Cardiac muscle cell (in vitro differentiated cells and primary cell): ENCODE measurements at regions not wholly inside any gene's neighbourhood (a gene's known extent, or its start where the extent isn't known, plus 50 kb on each side); places are given as distances from the start of the nearest gene placed in this dataset.

Experiments
- DNase-seq, 2 donors: peaks; one replicate each; pipeline versions ENCODE4 v3.0.0 to v3.0.0-alpha.2; 2010 to 2017; ENCODE audit warnings: low read depth in 1 of 2, low spot score in 1 of 2
- H3K27ac ChIP-seq: fragments of 200-600 bp; sonication (generic); 2 replicates; pipeline ENCODE4 v1.5.1; 2016
- H3K27me3 ChIP-seq: fragments of 200-600 bp; sonication (generic); 2 replicates; pipeline ENCODE4 v1.6.0; 2016; ENCODE audit warnings: control low read depth
- H3K36me3 ChIP-seq: fragments of 200-600 bp; sonication (generic); 2 replicates; pipeline ENCODE4 v1.5.1; 2016; ENCODE audit warnings: control low read depth
- H3K4me1 ChIP-seq: fragments of 200-600 bp; sonication (generic); 2 replicates; pipeline ENCODE4 v1.8.1; 2017; ENCODE audit warnings: low read depth, mild to moderate bottlenecking, mixed run types
- H3K4me3 ChIP-seq: fragments of 200-600 bp; sonication (generic); 2 replicates; pipeline ENCODE4 v1.5.1; 2016; ENCODE audit warnings: mild to moderate bottlenecking
- H3K9me3 ChIP-seq: fragments of 200-600 bp; sonication (generic); 2 replicates; pipeline ENCODE4 v1.5.1; 2017; ENCODE audit warnings: low read depth, mild to moderate bottlenecking, control low read depth
- TF ChIP-seq, protein P1 (sequence below): IDR thresholded peaks from 2 replicates; pipeline ENCODE4 v1.5.1; 2012; ENCODE audit warnings: low read depth, mild to moderate bottlenecking, low read length

DNA sequence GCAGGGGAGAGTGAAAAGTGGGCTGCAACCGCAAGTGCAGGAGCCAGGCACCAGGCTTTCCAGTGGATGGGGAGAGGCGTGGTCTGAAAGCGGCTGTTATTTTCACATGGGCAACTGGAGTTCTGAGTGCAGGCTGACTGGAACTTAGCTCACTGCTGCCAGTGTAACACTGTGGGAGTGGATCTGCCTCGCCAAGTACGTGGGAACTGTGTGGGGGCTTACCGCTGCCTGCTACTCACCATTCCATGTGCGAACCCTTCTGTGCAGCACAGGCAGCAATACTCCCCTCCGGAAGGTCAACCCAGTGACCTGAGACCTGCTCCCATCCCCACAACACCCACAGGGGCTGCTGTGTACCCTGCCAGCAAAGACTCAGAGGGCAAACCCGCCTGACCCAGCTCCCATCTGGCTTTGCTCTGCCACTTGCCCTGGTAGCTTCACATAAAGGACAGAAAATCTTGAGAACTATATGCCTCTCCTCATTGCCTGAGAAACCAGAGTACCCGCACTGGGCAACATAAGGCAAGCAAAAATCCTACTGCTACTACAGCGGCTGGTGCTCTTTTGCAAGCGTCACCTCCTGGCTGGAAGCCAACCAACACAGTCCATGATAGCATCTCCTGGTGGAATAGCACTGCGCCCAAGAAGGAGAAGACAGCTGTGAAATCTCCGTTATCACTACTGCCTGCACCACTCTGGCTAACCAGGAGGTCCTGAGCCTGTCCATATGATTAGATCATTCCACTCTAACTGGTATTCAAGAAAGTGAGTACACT, 54.4 kb upstream of the SIRPG start:
- Histone ChIP-seq H3K4me3 (no peak overlapping the region), H3K4me1 (no peaks in the 10 kb centered on the region), H3K36me3 (no peaks in the 10 kb centered on the region), H3K27ac (no peak overlapping the region), H3K27me3 (peaks cover 30% of the 10 kb centered on the region), H3K9me3 (no peaks in the 10 kb centered on the region)
- DNase-seq = peak in 1 of 2 donors; percentile 27
- TF ChIP-seq, protein P1, sequence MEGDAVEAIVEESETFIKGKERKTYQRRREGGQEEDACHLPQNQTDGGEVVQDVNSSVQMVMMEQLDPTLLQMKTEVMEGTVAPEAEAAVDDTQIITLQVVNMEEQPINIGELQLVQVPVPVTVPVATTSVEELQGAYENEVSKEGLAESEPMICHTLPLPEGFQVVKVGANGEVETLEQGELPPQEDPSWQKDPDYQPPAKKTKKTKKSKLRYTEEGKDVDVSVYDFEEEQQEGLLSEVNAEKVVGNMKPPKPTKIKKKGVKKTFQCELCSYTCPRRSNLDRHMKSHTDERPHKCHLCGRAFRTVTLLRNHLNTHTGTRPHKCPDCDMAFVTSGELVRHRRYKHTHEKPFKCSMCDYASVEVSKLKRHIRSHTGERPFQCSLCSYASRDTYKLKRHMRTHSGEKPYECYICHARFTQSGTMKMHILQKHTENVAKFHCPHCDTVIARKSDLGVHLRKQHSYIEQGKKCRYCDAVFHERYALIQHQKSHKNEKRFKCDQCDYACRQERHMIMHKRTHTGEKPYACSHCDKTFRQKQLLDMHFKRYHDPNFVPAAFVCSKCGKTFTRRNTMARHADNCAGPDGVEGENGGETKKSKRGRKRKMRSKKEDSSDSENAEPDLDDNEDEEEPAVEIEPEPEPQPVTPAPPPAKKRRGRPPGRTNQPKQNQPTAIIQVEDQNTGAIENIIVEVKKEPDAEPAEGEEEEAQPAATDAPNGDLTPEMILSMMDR = no peak

DNA sequence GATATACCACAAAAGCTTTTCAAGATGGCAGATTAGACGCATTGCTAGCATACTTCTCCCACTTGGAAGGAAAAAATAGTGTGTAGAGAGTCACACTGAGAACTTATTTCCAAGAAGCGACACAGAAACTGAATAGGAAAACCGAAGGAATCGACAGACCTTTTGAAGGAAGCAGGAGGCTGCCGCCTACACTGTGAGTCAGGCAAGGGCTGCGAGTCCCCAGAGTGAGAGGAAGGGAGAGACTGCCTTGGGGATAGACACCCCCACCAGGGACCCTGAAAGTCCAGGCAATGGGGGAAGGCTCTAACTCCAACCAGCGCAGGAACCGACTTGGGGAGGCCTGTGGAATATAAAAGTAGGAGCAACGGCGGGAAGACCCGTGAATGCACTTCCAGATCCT, 53.7 kb upstream of the SIRPG start:
- DNase-seq = no peak
- TF ChIP-seq, protein P1 = no peak
- no peaks in the 10 kb centered on the region for H3K36me3 ChIP-seq
- no peak overlapping the region for H3K27ac ChIP-seq
- H3K4me3 ChIP-seq = no peak overlapping the region
- H3K27me3 ChIP-seq = peaks cover 24% of the 10 kb centered on the region
- no peaks in the 10 kb centered on the region for H3K9me3 ChIP-seq
- no peaks in the 10 kb centered on the region for H3K4me1 ChIP-seq

DNA sequence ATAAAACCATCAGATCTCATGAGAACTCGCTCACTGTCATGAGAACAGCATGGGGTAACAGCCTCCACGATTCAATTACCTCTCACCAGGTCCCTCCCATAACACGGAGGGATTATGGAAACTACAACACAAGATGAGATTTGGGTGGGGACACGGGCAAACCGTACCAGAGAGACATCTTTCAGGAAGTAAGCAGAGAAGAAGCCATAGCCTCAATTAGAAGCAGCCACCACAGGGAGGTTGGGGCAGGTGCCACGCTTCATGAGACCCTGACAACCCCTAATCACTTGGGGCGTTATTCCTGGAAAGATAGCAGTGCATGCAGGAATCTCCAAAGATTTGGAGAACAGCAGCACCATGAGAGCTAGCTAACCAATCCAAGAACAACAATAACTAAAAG, 52.9 kb upstream of the SIRPG start:
- Histone ChIP-seq H3K4me3 (no peak overlapping the region), H3K27ac (no peak overlapping the region), H3K36me3 (no peaks in the 10 kb centered on the region), H3K4me1 (no peaks in the 10 kb centered on the region), H3K9me3 (no peaks in the 10 kb centered on the region), H3K27me3 (peaks cover 17% of the 10 kb centered on the region)
- TF ChIP-seq, protein P1 = no peak
- DNase-seq = no peak

DNA sequence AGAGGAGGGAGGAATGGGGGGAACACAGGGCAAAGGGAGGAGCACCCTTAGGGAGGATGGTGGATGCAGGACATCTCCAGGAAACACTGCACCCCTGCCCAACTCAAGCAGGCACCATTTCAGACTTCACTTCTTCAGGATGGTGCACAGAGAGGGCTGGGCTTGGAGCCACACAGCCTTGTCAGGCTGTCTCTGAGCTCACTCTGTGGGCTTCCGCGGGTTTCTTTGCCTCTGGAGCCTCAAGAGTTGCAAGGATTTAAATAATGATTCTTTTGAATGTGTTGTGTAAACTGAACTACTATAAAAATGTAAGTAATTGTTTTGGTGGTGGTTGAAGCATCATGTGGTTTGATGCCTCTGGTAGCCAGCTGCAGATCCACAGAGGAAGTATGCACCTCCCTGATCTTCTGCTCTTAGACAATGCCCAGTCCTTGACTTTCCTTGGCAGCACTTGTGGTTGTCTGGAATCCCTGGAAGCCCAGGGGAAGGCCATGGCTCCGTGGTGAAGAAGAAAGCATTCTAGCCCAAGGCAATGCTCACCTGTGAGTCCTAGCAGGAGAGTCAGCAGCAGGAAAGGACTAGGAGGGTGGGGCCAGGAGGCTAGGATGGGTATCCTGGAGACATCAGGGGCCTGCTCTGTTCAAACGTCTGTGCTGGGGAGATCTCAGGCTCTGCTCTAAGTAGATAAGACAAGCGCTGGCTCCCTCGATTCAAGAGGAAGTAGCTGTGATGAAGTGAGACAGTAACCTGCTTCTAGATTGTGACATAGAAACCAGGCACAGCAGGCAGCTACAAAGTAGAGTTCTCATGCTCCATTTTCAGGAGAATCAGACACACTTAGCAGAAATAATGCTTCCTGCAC, 50.2 kb upstream of the SIRPG start:
- Histone ChIP-seq H3K27ac (no peak overlapping the region), H3K9me3 (no peaks in the 10 kb centered on the region), H3K36me3 (no peaks in the 10 kb centered on the region), H3K4me1 (no peaks in the 10 kb centered on the region), H3K4me3 (no peak overlapping the region), H3K27me3 (peaks cover 12% of the 10 kb centered on the region)
- TF ChIP-seq, protein P1 = no peak
- DNase-seq = no peak
